Tongue (tissue), 1 donor: ENCODE measurements at regions not wholly inside any gene's neighbourhood (a gene's known extent, or its start where the extent isn't known, plus 50 kb on each side); places are given as distances from the start of the nearest gene placed in this dataset.
"Not testable (repeated sequence)": the region's sequence is repeated elsewhere in the genome, so short reads cannot be mapped to it uniquely, and the experiment has no call there.

ENCODE experiments used
- DNase-seq: peaks from one replicate; pipeline ENCODE4 v3.0.0-alpha.2; 2015

DNA sequence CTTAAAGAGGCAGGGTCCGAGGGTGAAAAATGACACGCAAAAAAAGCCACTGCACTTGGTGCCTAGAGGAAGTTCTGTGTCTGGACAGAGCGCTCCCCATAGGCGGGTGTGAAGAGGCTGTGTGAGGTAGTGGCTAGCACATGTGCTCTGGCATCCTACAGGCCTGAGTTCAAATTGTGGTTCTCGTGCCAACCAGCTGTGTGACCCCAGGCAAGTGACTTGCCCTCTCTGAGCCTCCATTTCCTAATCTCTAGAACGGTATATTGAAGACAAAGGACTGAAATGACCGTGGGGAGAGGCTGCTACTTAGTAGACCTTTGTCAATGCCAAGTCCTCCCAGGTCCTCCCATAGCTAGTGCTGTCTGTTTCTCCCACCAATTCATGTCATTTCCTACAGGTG, 79.1 kb upstream of the MYL10 start:
- no peak for DNase-seq

DNA sequence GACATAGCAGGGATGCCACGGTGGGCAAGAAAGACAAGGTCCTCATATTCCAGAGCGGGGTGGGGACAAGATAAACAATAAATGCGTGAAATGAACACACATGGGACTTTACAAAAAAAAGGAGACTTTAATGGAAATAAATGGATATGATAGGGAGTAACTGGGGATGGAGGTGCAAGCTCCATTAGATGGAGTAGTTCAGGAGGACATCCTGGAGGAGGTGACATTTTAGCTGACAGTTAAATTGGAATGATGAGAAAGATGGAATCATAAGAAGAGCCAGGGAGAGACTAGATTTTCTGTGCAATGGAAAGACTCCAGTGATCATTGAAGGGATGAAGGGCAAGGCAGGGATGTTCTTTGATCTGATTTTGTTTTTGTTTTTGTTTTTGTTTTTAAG, 83.6 kb upstream of the MYL10 start:
- no peak for DNase-seq

DNA sequence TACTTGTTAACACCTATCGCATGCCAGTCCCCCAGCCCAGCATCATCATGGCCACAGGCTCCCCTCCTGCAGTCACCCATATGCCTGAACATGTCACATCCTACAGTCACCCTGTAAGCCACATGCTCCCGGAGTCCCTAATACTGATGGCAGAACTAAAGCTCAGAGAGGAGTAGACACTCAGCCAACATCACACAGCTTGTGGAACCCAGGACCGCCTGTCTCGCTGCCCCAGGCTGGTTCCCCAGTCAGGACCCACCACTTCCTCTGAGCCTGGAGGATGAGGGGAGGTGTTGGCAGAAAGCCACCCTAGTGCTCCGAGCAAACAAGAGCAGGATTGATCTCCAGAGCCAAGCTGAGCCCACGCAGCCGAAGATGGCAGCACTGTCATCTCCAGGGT, 85.0 kb upstream of the MYL10 start:
- DNase-seq: no peak

DNA sequence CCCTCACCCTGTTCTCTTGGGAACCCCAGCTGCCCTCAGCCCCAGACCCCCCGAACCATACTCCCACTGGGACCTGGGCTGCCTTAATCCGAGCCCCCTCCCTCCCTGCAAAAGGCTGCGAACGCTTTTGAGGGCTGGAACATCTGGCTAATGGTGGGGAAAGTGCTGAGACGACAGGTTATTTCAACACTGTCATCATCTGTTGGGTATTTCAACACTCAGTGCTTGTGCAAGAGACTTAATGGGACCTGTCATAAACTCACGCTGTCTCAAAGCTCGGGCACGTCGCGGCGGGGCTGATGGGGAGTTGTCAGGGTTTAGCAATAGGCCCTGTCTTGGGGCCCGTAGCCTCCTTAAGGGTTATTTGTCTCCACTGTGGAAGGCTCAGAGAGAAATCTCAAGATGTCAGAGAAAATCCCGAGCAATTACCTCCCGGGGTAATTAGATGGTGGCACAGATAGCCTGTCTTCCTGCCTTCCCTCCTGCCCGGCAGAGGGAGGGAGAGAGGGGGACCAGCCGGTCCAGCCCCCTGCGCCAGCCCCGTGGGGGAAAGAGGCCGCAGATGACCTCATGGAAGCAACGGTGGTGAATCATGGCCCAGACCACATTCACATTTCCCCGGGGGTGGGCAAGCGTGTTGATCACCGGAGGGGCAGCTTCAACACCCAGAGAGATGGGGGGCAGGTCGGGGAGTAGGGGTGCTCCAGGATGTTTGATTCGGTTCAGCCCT, 88.7 kb upstream of the MYL10 start:
- DNase-seq: peak; percentile 64

DNA sequence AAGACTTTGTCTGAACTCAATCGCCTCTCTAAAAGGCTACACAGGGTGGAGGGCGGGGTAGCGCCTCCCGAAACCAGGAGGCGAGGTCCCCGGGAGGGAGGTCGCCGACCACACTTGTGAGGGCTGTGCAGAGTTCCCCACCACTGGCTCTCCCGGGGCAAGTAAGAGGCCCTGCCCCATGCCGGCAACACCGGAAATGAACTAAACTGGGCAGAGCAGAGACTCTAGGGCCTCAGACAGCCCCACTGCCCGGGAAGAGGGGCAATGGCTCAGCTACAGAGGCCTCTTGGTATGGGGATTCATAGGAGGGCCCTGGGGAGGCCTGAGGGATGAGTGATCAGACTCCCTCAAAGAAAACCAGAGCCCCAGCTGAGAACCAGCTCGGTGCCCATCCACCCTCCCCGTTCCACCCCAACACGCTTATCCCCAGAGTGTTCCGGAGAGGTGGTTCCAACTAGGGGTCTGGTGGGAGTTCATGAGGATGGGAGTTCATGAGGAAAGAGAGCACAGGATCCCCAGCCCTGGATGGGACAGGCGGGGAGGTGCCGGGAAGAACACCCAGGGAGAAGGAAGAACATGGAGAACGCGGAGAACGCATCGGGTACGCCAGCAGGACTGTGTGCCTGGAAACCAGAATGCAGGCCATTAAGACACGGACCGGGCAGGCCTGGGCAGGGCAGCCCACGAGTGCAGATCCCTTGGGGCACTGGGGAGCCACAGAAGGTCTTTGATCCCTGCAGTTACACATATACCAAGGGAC, 89.4 kb upstream of the MYL10 start:
- DNase-seq: no peak

DNA sequence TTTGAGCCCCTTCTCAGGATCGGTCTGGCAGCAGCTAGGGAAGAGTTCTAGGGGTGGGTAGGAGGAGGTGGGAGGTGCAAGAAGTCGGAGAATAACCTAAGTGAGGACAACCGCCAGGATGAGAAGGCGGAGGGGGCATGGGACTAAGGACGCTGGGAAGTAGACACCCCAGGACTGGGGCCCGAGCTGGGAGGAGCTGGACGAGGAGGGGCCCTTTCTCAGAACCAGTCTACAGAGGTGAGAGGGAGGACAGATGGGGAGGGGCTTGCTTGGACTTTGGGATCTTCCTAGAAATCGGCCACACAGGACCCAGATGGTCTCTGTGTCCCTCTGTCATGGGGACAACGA, 90.0 kb upstream of the MYL10 start:
- DNase-seq: no peak

DNA sequence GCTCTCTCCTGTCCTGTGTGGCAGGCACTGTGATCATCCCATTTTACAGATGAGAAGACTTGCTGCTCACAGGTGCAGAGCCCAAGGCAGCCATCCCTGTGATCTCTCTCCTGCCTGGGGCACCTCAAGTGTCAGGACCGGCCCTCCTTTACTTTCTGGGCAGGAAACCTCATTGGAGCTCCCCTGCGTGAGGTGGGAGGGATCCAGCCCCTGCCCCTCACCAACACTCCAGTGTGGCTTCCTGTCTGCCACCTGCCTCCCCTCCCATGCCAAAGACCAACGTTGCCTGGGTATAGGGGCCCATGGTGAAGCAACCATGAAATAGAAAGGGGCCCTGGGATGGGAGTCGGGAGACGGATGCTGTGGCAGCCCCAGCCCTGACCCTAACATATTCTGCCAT, 91.2 kb upstream of the MYL10 start:
- no peak for DNase-seq

DNA sequence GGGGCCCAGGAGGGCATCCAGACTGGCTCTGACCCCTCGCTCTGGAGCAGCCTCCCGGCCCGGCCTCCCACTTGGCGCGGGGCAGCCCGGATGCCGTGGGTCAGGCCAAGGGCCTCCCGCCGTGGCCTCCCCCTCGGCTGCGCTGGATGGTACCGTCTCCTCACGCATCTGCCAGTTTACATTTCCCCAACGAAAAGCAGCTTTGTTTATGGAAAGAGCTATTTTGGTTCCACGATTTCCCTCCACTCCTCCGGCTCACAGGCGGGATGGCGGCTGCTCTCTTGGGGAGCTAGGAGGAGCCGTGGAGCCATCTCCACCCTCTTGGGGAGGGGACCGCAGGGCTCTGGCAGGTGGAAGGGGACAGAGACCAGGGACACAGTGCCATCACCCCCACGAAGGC, 93.2 kb upstream of the MYL10 start:
- no peak for DNase-seq

DNA sequence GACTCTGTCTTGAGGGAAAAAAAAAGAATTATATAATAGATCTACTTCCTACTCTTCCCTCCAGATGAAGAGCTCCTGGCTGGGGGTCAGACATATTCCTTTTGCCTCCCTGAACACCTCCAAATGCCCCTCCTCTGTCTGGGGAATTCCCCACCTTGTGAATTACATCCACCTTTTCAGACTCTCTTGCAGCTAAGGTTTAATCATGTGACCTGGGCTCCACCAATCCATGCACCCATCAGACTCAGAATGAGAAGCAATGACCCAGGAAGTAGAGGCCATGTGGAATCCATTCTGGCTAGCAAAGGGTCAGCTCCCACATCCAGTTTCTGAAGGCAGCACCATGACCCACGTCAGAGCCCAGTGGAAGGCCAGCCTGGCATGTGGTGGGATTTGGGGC, 93.6 kb upstream of the CUX1 start:
- no peak for DNase-seq

DNA sequence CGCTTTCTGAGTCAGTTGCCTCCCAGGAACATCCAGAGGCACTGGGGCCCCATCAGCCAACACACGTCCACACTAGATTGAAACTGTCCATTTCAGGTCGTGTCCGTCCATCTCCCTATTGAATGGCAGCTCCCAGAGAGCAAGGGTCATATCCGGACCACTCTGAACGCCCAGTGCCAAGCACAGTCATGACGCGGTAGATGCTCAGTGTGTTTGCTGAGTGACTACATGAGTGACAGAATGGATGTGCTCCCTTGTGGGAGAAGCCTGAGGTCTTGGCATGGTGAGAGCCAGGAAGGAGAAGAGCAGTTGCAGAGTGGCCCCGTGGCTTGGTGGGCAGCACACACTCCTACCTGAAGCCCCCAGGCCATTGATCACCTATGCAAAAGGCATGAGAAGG, 92.5 kb upstream of the CUX1 start:
- no peak for DNase-seq

DNA sequence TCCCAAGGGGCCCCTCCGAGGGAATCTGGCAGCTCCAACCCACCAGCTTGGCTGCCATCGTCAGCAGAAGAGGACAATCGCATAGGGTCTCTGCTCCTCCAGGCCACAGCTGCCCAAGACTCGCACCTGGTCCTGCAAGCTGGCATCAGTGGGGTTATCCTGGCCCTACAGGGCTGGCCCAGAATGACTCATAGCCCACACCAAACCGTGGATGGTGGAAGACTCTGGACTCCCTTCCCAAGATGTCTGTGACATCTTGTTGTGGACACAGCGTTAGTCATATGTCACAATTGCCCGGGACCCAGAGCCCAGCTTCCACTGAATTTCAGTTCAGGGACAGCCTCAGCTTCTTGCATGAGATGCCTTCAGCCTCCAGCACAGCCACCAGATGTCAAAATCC, 91.5 kb upstream of the CUX1 start:
- DNase-seq: no peak

DNA sequence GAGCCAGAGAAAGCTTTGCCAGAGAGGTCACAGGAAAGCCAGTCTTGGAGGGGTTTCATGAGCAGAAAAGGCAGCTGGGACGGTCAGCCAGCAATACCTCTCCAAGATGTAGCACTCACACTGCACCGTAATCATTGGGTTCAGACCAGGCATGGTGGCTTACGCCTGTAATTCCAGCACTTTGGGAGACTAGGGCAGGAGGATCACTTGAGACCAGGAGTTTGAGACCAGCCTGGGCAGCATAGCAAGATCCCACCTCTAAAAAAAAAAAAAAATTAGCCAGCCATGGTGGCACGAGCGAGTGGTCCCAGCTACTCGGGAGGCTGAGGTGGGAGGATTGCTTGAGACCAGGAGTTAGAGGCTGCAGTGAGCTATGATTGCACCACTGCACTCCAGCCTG, 90.2 kb upstream of the CUX1 start:
- DNase-seq: no peak

DNA sequence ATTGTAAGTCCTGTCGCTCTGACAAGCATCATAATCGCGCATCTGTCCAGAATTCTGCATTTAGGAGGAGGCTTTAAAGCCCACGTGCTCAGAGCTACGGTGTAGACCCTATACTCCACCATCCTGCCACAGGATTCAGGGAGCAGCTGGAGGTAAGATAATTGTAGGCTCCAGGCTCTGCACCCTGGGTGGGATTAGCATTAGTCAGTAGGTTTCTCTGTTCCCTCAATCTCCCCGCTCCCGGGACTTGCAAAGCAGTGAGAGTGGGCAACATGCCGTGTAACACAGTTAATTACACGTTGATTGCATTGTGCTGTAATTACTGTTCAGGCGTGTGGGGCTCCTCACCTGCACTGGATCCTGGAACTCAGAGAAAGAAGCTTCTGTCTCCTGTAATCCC, 89.3 kb upstream of the CUX1 start:
- DNase-seq: no peak

DNA sequence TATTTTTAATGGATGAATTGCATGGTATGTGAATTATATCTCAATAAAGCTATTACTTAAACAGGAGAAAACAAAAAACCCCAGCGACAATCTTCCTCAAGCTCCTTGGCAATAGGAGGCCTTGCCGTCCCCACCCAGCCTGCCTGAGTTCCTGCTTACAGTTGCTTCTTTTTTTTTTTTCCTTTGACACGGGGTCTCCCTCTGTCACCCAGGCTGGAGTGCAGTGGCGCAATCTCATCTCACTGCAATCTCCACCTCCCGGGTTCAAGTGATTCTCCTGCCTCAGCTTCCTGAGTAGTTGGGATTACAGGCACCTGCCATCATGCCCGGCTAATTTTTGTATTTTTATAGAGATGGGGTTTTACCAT, 88.6 kb upstream of the CUX1 start:
- not testable (repeated sequence) for DNase-seq

DNA sequence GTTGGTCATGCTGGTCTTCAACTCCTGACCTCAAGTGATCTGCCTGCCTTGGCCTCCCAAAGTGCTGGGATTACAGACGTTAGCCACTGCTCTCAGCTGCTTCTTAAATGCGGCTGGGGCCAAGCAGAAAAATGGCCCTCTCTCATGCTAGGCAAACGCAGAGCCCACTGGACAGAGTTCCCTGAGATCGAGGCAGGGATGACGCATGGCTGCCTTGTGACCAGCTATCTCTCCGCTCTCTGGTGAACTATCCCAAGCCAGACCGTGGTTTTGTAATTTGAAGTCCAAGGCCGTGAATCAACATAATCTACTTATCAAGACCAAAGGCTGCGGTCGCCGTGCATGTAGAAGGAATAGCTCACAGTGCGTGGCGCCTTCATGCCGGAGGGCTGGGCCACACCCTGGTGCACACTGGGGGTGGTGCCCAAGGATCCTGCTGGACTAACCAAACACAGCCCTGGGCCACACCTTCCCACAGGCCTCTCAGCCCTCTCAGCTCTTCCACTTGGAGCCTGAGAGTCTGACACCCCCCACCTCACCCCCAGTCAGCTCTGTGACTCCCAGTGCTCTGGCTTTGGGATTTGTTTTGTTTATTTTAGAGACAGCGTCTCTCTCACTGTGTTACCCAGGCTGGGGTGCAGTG, 88.1 kb upstream of the CUX1 start:
- no peak for DNase-seq

DNA sequence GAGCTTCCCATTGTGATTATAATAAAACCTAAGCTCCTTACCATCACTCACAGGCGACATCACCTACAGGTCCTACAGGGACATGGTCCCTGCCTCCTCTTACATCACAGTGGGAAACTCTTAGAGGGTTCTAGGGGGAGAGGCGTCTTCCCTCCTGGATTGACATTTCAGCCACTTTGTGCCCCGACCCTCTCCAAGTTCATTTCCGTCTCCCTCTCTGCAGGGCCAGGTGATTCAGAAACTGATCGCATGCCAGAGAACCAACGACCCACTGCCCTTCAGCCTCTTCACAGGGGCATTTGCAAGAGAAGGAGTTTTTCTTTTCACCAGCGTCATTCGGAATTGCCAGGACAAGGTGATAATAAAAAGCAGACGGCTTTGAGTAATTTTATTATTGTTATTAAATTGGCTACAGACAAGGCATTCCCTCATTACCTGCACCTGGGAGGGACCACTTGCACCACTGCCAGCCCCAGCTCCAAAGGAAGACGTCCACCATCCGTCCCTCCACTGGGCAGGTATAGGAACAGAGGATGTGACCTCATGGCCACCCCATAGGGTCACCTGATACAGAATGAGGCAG, 85.8 kb upstream of the CUX1 start:
- DNase-seq: no peak

DNA sequence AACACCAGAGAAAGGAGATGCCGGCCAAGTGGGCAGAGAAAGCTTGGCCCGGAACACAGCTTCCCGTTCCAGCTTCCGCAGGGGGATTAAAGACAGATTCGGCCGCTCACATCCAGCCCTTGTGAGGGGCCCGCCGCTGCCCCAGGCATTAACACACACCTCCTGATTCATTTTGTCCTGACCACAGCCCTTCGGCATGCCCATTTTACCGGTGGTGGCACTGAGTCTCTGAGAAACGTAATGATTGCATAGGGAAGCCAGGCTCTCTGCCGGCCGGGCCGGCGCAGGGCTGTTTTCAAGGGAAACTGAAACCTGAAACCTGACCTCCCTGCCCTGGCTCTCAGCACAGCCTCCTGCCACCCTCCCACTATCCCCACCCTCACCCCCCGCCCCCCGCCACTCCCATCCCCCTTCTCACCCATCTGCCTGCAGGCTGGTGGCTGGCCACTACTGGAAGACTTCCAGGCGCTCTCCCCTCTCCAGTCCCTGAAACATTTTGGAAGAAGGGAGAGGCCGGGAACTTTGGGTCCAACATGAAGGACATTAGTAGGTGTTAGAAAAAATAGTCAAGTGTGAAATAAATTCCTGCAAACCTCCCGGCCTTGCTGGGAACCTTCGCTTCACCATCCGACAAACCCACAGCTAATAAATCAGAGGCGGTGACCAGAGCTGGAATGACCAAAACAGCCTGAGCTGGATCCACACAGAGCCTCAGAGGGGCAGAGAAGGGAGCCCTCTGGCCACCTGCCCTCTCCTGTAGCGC, 83.5 kb upstream of the CUX1 start:
- DNase-seq: peak; percentile 77

DNA sequence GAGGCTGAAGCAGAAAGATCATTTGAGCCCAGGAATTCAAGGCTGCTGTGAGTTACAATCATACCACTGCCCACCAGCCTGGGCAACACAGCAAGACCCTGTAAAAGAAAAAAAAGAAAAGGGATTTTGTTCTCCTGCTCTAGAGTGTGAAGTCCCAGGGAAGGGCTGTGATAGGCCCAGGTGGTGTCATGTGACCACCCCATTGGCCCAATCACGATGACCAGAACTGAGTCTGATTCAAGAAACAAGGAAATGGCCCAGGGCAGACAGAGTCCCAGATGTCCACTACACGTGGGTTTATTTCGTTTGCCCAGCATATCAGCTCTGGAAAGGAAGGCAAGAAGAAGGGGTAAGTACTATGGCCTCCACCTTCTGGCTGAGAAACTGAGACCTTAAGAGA, 81.3 kb upstream of the CUX1 start:
- DNase-seq: no peak

DNA sequence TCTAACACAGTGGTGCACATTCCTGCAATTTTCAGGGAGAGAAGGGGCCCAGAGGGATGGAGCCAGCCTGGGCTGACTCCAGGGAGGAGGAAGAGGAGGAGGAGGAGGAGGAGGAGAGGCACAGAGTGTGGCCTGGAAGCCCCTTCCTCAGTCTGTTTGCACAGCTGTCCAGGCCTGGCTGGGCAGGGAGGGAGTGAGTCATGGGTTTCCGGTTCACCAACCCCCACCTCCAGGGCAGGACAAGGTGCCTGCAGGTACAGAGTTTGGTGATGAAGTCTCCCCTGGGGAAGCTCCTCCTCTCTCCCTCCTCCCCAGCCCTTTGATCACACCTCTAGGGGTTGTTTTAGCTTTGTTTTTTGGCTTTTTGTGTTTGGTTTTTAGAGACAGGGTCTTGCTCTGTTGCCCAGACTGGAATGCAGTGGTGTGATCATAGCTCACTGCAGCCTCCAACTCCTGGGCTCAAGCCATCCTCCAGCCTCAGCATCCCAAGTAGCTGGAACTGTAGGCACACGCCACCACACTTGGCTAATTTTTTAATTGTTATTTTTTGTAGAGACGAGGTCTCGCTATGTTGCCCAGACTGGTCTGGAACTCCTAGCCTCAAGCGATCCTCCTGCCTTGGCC, 77.5 kb upstream of the CUX1 start:
- no peak for DNase-seq

DNA sequence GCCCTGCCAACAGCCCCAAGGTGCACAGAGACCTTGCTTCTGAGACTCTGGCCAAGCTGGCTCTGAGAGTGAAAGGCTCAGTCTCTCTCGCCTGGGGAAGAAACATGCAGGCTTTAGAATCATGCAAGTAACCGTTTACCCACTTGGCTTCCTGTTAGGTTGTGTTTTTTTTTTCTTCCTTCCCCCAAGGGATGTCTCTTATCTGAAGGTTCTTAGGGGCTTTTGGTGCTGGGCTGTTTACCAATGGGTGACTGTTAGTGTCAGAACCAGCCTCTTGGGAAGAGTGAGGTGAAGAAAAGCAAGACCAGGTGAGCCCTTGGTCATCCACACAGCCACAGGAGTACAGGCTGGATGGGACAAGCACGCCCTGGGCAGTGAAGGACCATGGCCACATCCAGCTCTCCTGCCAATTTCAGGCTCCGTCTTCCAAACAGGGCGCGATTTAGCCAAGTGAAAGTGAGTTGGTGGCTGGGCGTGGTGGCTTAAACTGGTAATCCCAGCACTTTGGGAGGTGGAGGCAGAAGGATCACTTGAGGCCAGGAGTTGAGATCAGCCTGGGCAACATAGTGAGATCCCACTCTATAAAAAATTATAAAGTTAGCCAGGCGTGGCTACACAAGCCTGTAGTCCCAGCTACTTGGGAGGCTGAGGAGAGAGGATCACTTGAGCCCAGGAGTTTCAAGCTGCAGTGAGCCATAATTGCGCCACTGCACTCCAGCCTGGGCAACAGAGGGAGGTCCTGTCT, 76.3 kb upstream of the CUX1 start:
- DNase-seq: no peak

DNA sequence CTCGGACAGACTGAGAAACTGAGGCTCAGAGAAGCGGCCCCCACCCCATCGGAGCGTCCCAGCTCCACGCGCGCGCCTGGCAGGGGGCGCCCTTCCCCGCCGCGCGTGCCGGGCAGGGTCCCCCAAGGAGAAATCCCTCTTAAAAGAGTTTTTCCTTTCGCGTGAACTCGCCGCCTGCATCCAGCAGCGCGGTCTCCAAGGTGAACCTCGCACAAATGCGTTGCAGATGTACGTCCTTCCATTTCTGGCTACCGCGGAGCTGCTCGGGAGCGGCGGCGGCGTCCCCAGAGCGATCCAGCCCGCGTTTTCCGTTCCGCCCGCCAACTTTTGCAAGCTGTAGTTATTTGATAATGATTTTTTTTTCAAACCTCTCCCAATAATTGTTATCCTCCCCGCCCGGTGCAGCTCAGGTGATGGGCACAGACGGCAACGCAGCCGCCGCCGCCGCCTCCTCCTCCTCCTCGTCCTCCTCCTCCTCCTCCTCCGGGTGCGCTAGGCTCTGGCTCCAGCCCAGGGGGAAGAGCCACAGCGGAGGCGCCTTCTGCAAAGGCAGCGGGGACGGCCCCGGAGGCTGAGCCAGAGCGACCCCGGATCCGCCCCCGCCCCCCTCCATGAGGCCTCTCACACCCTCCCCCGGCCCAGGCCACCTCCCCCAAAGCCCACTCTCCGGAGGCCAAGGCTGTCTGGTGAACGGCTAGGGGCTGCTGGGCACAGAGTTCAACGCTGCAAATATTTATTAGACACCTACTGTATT, 74.0 kb upstream of the CUX1 start:
- DNase-seq: peak; percentile 80
